ENCODE measurements at regions not wholly inside any gene's neighbourhood (a gene's known extent, or its start where the extent isn't known, plus 50 kb on each side); places are given as distances from the start of the nearest gene placed in this dataset.

GRCh38 chr1:116228511-116228910 lies 117.3 kb downstream of the MAB21L3 start:
- no peak overlapping the region for H3K4me3 ChIP-seq (ENCODE audit: low read length)
- DNase-seq (ENCODE audit: low read depth, low spot score), result no peak

- no peak for DNase-seq (ENCODE audit: low read depth, low spot score)
- no peak overlapping the region for H3K4me3 ChIP-seq (ENCODE audit: low read length)
Observed at GRCh38 chr1:116230712-116231111, 119.5 kb downstream of the MAB21L3 start.

- no peak overlapping the region for H3K4me3 ChIP-seq (ENCODE audit: low read length)
- no peak for DNase-seq (ENCODE audit: low read depth, low spot score)
Observed at GRCh38 chr1:116231752-116232151, 120.6 kb downstream of the MAB21L3 start.

- DNase-seq (ENCODE audit: low read depth, low spot score), result no peak
- H3K4me3 ChIP-seq (ENCODE audit: low read length), result no peak overlapping the region
Observed at GRCh38 chr1:116232989-116233514, 121.9 kb downstream of the MAB21L3 start.

- DNase-seq (ENCODE audit: low read depth, low spot score), result no peak
- H3K4me3 ChIP-seq (ENCODE audit: low read length), result no peak overlapping the region
Observed at GRCh38 chr1:116234429-116234828, 123.2 kb downstream of the MAB21L3 start.

GRCh38 chr1:116239916-116240315 lies 128.7 kb downstream of the MAB21L3 start:
- DNase-seq (ENCODE audit: low read depth, low spot score), result no peak
- no peak overlapping the region for H3K4me3 ChIP-seq (ENCODE audit: low read length)

GRCh38 chr1:116242741-116243140 lies 130.3 kb upstream of the ATP1A1 start:
- no peak overlapping the region for H3K4me3 ChIP-seq (ENCODE audit: low read length)
- DNase-seq (ENCODE audit: low read depth, low spot score), result no peak

- no peak overlapping the region for H3K4me3 ChIP-seq (ENCODE audit: low read length)
- peak; percentile 21 for DNase-seq (ENCODE audit: low read depth, low spot score)
Observed at GRCh38 chr1:116243333-116244054, 129.6 kb upstream of the ATP1A1 start.

- H3K4me3 ChIP-seq (ENCODE audit: low read length), result no peak overlapping the region
- DNase-seq (ENCODE audit: low read depth, low spot score), result no peak
Observed at GRCh38 chr1:116246174-116246573, 126.9 kb upstream of the ATP1A1 start.

GRCh38 chr1:116252271-116252670 lies 120.8 kb upstream of the ATP1A1 start:
- no peak overlapping the region for H3K4me3 ChIP-seq (ENCODE audit: low read length)
- no peak for DNase-seq (ENCODE audit: low read depth, low spot score)

- no peak for DNase-seq (ENCODE audit: low read depth, low spot score)
Observed at GRCh38 chr1:116252785-116253184, 120.3 kb upstream of the ATP1A1 start.

GRCh38 chr1:116253566-116254382 lies 119.3 kb upstream of the ATP1A1 start:
- no peak for DNase-seq (ENCODE audit: low read depth, low spot score)
- H3K4me3 ChIP-seq (ENCODE audit: low read length), result no peak overlapping the region

More at GRCh38 chr1:116252785-116253184, 120.3 kb upstream of the ATP1A1 start:
- H3K4me3 ChIP-seq (ENCODE audit: low read length), result no peak overlapping the region

- DNase-seq (ENCODE audit: low read depth, low spot score), result no peak
- H3K4me3 ChIP-seq (ENCODE audit: low read length), result no peak overlapping the region
Observed at GRCh38 chr1:116254776-116255175, 118.3 kb upstream of the ATP1A1 start.

GRCh38 chr1:116255486-116256285 lies 117.4 kb upstream of the ATP1A1 start:
- DNase-seq (ENCODE audit: low read depth, low spot score), result no peak
- no peak overlapping the region for H3K4me3 ChIP-seq (ENCODE audit: low read length)

- no peak overlapping the region for H3K4me3 ChIP-seq (ENCODE audit: low read length)
- no peak for DNase-seq (ENCODE audit: low read depth, low spot score)
Observed at GRCh38 chr1:116256286-116256649, 116.8 kb upstream of the ATP1A1 start.

GRCh38 chr1:116256875-116257274 lies 116.2 kb upstream of the ATP1A1 start:
- DNase-seq (ENCODE audit: low read depth, low spot score), result no peak

GRCh38 chr1:116257341-116257767 lies 115.7 kb upstream of the ATP1A1 start:
- no peak for DNase-seq (ENCODE audit: low read depth, low spot score)
- no peak overlapping the region for H3K4me3 ChIP-seq (ENCODE audit: low read length)

More at GRCh38 chr1:116256875-116257274, 116.2 kb upstream of the ATP1A1 start:
- H3K4me3 ChIP-seq (ENCODE audit: low read length), result no peak overlapping the region

GRCh38 chr1:116257836-116258235 lies 115.2 kb upstream of the ATP1A1 start:
- H3K4me3 ChIP-seq (ENCODE audit: low read length), result no peak overlapping the region
- no peak for DNase-seq (ENCODE audit: low read depth, low spot score)

GRCh38 chr1:116258668-116259419 lies 114.2 kb upstream of the ATP1A1 start:
- H3K4me3 ChIP-seq (ENCODE audit: low read length), result no peak overlapping the region
- no peak for DNase-seq (ENCODE audit: low read depth, low spot score)
